ENCODE measurements at regions not wholly inside any gene's neighbourhood (a gene's known extent, or its start where the extent isn't known, plus 50 kb on each side); places are given as distances from the start of the nearest gene placed in this dataset.
"Not testable (repeated sequence)": the region's sequence is repeated elsewhere in the genome, so short reads cannot be mapped to it uniquely, and the experiment has no call there.

DNA sequence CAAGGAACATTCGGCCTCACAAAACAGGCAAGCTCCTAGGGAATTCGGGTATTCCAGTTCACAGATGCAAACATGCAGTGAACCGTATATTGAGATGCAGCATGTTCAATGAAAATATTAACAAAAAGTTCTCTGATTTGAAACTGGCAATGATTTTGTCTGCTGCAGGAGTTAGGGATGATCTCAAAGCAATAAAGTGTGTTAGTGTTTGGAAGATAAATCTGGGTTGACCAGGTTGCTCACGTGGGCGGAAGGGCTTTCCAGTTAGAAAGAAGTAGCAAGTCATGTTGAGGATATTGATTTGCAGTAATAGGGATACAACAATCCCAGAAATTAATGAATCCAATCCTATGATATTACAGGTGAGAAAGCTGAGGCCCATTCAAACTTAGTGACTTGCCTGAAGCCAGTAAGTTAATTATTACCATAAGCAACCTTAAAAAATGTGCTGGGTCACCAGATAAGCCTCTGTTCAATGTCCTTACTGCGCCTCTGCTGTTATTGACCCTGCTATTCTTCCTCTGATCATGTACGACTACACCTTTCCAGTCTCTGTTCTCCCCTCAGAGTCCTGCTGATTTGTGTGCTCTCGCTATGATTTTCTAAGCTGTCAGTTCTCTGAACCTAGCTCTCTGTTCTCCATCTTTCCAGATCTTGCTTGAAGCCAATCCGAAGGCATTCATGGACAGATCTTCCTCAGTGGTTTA is 370.8 kb downstream of the DSEL start:
- DNase-seq (ENCODE audit: low read depth in 2 of 3, low spot score in 2 of 3) = no peak

- no peak for DNase-seq (ENCODE audit: low read depth in 2 of 3, low spot score in 2 of 3)
Observed at GRCh38 chr18:67144329-67144728, 372.2 kb downstream of the DSEL start.

DNA sequence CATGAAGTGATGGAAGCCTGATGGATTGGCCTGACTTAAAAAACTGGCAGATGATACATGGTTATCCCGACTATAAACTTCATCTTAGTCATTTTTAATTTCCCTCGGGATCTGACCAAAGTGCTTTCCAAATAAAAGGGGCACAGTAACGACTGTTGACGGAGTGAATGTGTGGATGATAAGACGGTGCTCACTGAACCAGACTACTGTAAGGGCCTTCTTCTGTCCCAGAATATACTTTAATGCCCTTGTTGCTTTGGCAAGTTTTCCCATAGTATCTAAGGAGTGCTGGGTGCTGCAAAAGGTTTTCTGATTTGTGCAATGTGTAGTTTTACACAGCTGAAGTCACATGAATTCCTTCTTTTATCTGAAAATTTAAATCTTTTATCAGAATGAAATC is 373.5 kb downstream of the DSEL start:
- no peak for DNase-seq (ENCODE audit: low read depth in 2 of 3, low spot score in 2 of 3)

DNA sequence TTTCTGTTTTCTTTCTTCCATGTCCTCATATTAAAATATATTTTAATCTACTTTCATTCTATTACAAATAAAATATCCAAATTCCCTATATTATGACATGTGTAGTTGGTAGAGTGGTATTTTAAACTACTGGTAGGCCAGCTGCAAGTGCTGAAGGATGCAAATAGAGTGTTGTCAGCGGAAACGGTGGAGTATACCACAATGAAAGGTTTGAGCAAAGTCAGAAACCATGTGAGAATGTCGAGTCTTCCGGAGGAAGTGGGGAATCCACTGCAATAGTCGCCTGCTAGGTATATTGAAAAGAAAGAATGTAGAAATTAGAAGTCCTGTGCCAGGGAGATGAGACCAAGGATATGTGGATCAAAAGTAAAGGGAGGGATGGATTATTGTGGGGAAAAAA is 373.9 kb downstream of the DSEL start:
- no peak for DNase-seq (ENCODE audit: low read depth in 2 of 3, low spot score in 2 of 3)

- no peak for DNase-seq (ENCODE audit: low read depth in 2 of 3, low spot score in 2 of 3)
Observed at GRCh38 chr18:67140495-67140894, 376.0 kb downstream of the DSEL start.

GRCh38 chr18:67139899-67140298 is 376.6 kb downstream of the DSEL start:
- no peak for DNase-seq (ENCODE audit: low read depth in 2 of 3, low spot score in 2 of 3)

DNA sequence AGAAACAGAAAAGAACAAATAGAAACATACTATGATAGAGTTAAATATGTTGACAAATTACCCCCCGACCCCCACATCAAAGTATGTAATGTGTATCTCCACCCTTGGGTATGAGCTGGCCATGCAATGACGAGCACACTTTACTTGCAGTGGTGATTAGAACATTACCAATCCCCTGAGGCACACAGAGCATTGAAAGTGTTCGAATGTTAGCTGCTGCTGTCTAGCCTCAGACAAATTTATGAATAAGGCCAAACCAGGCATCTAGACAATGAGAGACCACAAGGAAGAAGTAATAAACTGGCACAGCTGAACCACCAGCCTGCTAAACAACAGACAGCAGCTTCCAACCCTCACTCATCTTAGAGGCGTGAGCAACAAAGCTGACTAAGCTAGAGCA is 380.5 kb downstream of the DSEL start:
- DNase-seq (ENCODE audit: low read depth in 2 of 3, low spot score in 2 of 3) = no peak

DNA sequence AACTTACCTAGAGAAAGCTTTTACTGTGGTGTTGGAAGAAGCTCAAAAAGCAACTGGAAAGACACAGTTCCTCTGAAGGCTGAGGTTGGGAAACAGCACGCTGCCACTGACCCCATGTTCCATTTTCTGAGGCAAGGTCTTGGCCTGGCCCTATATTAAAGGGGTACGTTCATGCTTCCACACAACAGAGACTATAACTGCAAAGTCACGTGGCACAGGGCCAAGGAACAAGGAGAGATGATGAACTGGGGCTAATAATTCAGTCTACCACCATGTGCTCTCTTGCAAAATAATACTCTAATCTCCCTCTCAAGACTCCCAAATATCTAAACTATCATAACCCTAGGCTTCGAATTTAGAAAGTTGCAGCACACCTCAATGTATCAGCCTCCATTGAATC is 381.6 kb downstream of the DSEL start:
- no peak for DNase-seq (ENCODE audit: low read depth in 2 of 3, low spot score in 2 of 3)

DNA sequence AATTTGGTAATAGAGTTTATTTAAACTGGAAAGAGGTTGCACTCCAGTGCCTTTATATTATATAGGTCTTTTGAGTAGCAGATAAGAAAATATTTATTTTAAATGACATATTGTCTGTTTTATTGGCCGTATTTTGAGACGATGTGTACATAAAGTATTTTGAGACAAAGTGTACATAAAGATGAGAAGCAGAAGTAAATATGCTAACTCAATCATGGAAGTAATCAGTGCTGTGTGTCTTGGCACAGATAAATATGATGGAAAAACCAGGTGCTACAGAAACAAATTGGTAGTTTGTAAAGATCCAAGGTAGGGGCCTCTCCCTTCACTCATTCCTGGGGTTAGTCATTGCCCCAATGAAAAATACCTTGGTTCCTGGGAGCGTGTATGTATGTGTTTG is 382.9 kb downstream of the DSEL start:
- no peak for DNase-seq (ENCODE audit: low read depth in 2 of 3, low spot score in 2 of 3)

- no peak for DNase-seq (ENCODE audit: low read depth in 2 of 3, low spot score in 2 of 3)
Observed at GRCh38 chr18:67132919-67133318, 383.6 kb downstream of the DSEL start.

DNA sequence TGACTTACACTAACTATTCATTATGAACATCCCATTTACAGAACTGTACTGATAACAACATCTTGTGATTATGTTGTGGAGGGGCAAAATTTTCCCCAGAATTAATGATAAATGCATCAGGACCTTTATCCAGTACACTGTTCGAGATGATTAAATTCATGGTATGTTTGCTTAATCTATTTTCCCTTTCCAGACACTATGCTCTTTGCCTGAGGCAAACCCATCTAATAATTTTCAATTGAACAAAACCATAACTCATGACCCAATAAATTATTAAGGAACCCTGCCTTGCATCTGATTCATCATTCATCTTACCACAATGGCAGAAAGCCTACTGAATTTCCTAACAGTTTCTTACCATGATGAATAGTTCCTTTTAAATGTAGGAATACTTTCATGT is 385.0 kb downstream of the DSEL start:
- no peak for DNase-seq (ENCODE audit: low read depth in 2 of 3, low spot score in 2 of 3)

DNA sequence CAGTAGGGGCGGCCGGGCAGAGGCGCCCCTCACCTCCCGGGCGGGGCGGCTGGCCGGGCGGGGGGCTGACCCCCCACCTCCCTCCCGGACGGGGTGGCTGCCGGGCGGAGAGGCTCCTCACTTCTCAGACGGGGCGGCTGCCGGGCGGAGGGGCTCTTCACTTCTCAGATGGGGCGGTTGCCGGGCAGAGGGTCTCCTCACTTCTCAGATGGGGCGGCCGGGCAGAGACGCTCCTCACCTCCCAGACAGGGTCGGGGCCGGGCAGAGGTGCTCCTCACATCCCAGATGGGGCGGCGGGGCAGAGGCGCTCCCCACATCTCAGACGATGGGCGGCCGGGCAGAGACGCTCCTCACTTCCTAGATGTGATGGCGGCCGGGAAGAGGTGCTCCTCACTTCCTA is 389.8 kb downstream of the DSEL start:
- DNase-seq (ENCODE audit: low read depth in 2 of 3, low spot score in 2 of 3) = not testable (repeated sequence)

GRCh38 chr18:67123901-67124300 is 392.6 kb downstream of the DSEL start:
- DNase-seq (ENCODE audit: low read depth in 2 of 3, low spot score in 2 of 3) = no peak

- DNase-seq (ENCODE audit: low read depth in 2 of 3, low spot score in 2 of 3) = no peak
Observed at GRCh38 chr18:67117804-67118203, 398.7 kb downstream of the DSEL start.

- no peak for DNase-seq (ENCODE audit: low read depth in 2 of 3, low spot score in 2 of 3)
Observed at GRCh38 chr18:67109535-67109934, 407.0 kb downstream of the DSEL start.

DNA sequence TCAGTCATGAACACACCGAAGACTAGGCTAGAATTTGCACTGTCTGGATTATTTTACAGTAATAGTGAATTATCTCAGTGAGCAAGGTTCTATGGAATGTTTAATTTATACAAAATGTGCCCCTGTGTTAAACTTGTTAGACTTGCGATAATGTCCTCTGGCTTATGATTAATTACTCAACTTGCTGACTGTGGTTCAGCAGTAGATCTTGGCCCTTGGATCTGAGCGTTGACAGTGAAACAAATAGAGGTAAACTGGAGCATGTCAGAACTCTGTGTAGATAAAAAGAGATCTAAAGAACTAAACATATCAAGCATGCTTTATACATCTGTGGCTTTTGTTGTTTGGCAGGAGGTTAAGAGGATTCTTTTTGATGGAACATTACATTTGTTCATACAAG is 407.6 kb downstream of the DSEL start:
- DNase-seq (ENCODE audit: low read depth in 2 of 3, low spot score in 2 of 3) = no peak

DNA sequence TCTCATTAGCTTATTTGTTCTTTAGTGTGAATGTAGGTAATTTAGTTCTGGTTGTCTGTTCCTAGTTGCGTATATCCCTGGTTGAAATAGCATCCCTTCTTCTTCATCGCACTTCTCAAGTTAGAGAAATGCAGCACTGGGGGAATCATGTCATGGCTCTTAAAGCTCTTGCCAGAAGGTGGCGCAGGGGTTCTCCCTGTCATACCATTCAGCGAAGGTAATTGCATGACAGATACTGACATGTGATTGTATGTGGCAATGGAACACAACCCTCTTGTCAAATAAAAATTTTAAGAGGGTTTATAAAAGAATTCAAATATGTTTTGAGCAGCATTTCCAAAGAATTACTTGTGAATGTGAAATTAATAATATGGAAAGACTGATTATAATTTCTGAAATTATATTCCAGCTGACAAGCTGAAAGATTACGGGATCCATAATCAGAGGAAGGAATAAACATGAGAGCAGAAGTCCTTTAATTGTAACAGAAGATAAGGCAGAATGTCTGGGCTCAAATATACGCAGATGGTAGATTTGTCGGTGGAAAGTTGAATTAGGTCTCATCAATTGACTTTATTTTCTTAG is 411.7 kb downstream of the DSEL start:
- DNase-seq (ENCODE audit: low read depth in 2 of 3, low spot score in 2 of 3) = peak in 2 of 3 donors; percentile 33 to 63

DNA sequence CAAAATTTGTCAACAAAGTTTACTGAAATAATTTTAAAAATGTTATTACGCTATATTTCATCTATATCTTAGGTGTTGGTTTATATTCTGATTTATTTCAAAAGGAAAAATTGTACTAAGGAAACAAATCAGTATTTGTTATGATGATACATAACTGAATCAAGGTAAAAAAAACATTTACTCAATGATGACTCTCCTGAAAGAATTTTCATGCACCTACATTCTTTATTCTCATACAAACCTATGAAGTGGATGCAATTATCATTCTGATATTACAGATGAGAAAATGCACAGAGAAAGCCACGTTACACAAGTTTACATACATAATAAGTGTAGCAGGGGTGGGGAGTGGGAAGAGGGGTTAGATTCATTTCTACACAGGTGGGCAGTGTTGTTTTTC is 422.4 kb downstream of the DSEL start:
- DNase-seq (ENCODE audit: low read depth in 2 of 3, low spot score in 2 of 3) = no peak

GRCh38 chr18:67092141-67092540 is 424.4 kb downstream of the DSEL start:
- DNase-seq (ENCODE audit: low read depth in 2 of 3, low spot score in 2 of 3) = no peak

- DNase-seq (ENCODE audit: low read depth in 2 of 3, low spot score in 2 of 3) = no peak
Observed at GRCh38 chr18:67081482-67082211, 434.9 kb downstream of the DSEL start.

DNA sequence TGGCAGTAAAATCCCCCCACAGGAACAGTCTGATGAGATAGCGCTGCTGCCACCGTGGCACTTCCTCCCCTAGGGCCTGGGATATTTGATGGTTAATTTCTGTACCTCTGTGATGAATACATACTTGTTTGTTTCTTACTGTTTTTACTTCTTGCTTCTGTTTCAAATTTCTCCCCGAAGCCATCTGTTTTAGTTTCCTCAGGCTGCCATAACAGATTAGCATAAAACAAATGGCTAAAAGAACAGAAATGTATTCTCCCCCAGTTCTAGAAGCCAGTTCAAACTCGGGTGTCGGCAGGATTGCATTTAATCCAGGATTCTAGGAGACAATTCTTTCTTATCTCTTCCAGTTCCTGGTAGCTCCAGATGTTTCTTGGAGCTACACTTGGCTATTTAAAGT is 435.9 kb downstream of the DSEL start:
- DNase-seq (ENCODE audit: low read depth in 2 of 3, low spot score in 2 of 3) = no peak

GRCh38 chr18:67074309-67074708 is 442.2 kb downstream of the DSEL start:
- no peak for DNase-seq (ENCODE audit: low read depth in 2 of 3, low spot score in 2 of 3)
